H1 (cell line): ENCODE measurements at regions not wholly inside any gene's neighbourhood (a gene's known extent, or its start where the extent isn't known, plus 50 kb on each side); places are given as distances from the start of the nearest gene placed in this dataset.

Experiments
- BCL11A ChIP-seq, 2 experiments: IDR thresholded peaks; one replicate each; pipeline ENCODE4 v1.6.1; 2011; ENCODE audit warnings: low read depth in 2 of 2, low read length in 2 of 2, mild to moderate bottlenecking in 2 of 2
- TAF1 ChIP-seq: IDR thresholded peaks from 2 replicates; pipeline ENCODE4 v1.6.1; 2011; ENCODE audit warnings: mild to moderate bottlenecking, low read depth, low read length
- TF ChIP-seq, protein P1 (sequence below), 3 experiments: IDR thresholded peaks; 1 replicate in 2 of 3; 2 replicates in 1 of 3; pipeline versions ENCODE4 v1.5.1 to v1.6.1; 2011; ENCODE audit warnings: low read length in 3 of 3, mild to moderate bottlenecking in 3 of 3, inconsistent platforms in 2 of 3, low read depth in 1 of 3, moderate library complexity in 1 of 3; ENCODE audit not compliant: insufficient read depth in 1 of 3; ENCODE audit errors: control extremely low read depth in 1 of 3

DNA sequence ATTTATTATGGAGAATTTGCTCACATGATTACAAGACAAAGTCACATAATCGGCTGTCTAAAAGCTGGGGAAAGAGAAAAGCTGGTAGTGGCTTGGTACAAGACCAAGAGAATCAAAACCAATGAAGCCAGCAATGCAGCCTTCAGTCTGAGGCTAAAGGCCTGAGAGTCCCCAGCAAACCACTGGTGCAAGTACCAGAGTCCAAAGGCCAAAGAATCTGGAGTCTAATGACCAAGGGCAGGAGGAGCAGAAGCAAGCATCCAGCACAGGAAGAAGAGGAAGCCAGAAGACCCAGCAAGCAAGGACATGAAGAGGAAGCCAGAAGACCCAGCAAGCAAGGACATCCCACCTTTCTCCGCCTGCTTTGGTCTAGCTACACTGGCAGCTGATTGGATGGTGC is 250.6 kb upstream of the SALL1 start:
- no peak for TF ChIP-seq BCL11A (IDR thresholded peaks at IDR 0.05; ENCODE audit: low read depth in 2 of 2, low read length in 2 of 2)
- TF ChIP-seq, protein P1, sequence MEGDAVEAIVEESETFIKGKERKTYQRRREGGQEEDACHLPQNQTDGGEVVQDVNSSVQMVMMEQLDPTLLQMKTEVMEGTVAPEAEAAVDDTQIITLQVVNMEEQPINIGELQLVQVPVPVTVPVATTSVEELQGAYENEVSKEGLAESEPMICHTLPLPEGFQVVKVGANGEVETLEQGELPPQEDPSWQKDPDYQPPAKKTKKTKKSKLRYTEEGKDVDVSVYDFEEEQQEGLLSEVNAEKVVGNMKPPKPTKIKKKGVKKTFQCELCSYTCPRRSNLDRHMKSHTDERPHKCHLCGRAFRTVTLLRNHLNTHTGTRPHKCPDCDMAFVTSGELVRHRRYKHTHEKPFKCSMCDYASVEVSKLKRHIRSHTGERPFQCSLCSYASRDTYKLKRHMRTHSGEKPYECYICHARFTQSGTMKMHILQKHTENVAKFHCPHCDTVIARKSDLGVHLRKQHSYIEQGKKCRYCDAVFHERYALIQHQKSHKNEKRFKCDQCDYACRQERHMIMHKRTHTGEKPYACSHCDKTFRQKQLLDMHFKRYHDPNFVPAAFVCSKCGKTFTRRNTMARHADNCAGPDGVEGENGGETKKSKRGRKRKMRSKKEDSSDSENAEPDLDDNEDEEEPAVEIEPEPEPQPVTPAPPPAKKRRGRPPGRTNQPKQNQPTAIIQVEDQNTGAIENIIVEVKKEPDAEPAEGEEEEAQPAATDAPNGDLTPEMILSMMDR (IDR thresholded peaks at IDR 0.05; ENCODE audit: control extremely low read depth in 1 of 3, insufficient read depth in 1 of 3, low read depth in 1 of 3, low read length in 3 of 3) = no peak
- TF ChIP-seq TAF1 = no peak
